ENCODE measurements at regions not wholly inside any gene's neighbourhood (a gene's known extent, or its start where the extent isn't known, plus 50 kb on each side); places are given as distances from the start of the nearest gene placed in this dataset.

DNA sequence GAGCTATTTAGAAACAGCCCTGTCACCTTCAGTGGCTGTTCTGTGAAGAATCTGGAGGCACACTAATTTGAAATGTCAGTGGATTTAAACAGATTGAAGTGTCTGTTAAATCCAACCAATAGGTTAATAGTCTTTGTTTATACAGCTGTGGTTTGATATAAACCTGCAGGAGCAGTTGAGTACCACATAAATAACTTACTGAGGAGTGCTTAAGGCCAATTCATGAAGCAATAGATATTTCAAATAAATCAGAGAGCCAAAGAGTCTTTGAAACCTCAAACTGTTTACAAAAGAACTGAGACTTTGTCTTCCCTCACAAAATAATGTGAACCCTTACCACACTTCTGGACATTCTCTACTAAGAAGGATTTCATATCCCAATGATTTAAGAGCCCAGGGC is 111.9 kb downstream of the FEM1C start:
- TF ChIP-seq POLR2AphosphoS5 (IDR thresholded peaks at IDR 0.05) (no peak), EP300 (IDR thresholded peaks at IDR 0.05) (no peak), POLR2A (IDR thresholded peaks at IDR 0.05) (no peak)
- TF ChIP-seq, protein P1, sequence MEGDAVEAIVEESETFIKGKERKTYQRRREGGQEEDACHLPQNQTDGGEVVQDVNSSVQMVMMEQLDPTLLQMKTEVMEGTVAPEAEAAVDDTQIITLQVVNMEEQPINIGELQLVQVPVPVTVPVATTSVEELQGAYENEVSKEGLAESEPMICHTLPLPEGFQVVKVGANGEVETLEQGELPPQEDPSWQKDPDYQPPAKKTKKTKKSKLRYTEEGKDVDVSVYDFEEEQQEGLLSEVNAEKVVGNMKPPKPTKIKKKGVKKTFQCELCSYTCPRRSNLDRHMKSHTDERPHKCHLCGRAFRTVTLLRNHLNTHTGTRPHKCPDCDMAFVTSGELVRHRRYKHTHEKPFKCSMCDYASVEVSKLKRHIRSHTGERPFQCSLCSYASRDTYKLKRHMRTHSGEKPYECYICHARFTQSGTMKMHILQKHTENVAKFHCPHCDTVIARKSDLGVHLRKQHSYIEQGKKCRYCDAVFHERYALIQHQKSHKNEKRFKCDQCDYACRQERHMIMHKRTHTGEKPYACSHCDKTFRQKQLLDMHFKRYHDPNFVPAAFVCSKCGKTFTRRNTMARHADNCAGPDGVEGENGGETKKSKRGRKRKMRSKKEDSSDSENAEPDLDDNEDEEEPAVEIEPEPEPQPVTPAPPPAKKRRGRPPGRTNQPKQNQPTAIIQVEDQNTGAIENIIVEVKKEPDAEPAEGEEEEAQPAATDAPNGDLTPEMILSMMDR (IDR thresholded peaks at IDR 0.05): no peak
- no peaks in the 10 kb centered on the region for H3K27me3 ChIP-seq

DNA sequence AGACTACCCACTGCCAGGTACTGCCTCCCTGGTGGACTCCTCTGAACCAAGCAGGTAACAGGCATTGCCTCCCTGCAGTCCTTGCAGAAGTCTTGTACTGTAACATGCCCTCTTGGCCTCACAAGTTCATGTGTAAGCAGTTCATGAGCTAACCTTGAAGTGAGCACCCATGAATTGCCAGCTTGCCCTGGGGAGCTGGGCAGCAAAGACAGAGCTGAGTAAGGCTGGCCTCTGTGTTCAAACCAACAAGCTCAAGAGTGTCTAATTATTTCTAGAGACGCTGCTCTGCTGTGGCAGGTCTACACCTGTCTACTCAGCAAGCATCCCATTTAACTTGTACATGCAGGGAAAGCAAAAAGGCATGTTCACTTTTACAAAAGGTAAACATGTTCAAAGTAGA is 113.5 kb downstream of the FEM1C start:
- H3K4me3 ChIP-seq: no peak overlapping the region
- peaks cover 20% of the 10 kb centered on the region for H3K4me1 ChIP-seq
- TF ChIP-seq, protein P1 (IDR thresholded peaks at IDR 0.05): no peak
- TF ChIP-seq EP300 (IDR thresholded peaks at IDR 0.05): no peak
- no peak for TF ChIP-seq POLR2AphosphoS5 (IDR thresholded peaks at IDR 0.05)
- TF ChIP-seq POLR2A (IDR thresholded peaks at IDR 0.05): no peak
- H3K36me3 ChIP-seq: no peaks in the 10 kb centered on the region
- WGBS: 57% methylated on average over 1 of the region's 1 CpG
- DNase-seq (ENCODE audit: low spot score in 2 of 2): no peak
- no peaks in the 10 kb centered on the region for H3K27me3 ChIP-seq
- no peak overlapping the region for H3K27ac ChIP-seq
- H3K9me3 ChIP-seq: no peaks in the 10 kb centered on the region

More for the DNA sequence above, 111.9 kb downstream of the FEM1C start:
- peaks cover 21% of the 10 kb centered on the region for H3K4me1 ChIP-seq
- DNase-seq (ENCODE audit: low spot score in 2 of 2): no peak
- H3K4me3 ChIP-seq: no peak overlapping the region
- H3K9me3 ChIP-seq: no peaks in the 10 kb centered on the region
- H3K36me3 ChIP-seq: no peaks in the 10 kb centered on the region
- no peak overlapping the region for H3K27ac ChIP-seq

DNA sequence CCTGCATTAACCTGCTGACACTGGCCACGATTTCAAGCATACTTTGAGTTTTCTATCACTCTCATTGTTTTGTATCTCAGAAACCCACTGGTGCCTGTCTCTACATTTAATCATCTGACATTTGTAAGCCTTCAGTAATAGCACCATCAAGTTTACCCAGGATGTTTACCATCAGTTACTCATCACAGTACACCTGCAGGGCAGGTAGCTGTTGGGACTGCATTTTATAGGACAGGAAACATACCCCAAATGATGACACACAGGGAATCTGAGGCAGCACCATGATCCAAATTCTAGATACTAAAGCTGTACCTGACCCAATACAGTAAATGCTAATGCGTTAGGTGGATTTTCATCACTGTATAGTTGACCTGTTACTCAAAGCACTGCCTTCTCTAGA is 114.2 kb downstream of the FEM1C start:
- H3K36me3 ChIP-seq: no peaks in the 10 kb centered on the region
- no peak for DNase-seq (ENCODE audit: low spot score in 2 of 2)
- H3K4me1 ChIP-seq: peaks cover 15% of the 10 kb centered on the region
- H3K4me3 ChIP-seq: no peak overlapping the region
- WGBS: 87% methylated on average over 2 of the region's 2 CpGs
- no peaks in the 10 kb centered on the region for H3K27me3 ChIP-seq
- H3K9me3 ChIP-seq: no peaks in the 10 kb centered on the region
- no peak overlapping the region for H3K27ac ChIP-seq
- TF ChIP-seq POLR2AphosphoS5 (IDR thresholded peaks at IDR 0.05) (no peak), EP300 (IDR thresholded peaks at IDR 0.05) (no peak), POLR2A (IDR thresholded peaks at IDR 0.05) (no peak)
- TF ChIP-seq, protein P1 (IDR thresholded peaks at IDR 0.05): no peak

DNA sequence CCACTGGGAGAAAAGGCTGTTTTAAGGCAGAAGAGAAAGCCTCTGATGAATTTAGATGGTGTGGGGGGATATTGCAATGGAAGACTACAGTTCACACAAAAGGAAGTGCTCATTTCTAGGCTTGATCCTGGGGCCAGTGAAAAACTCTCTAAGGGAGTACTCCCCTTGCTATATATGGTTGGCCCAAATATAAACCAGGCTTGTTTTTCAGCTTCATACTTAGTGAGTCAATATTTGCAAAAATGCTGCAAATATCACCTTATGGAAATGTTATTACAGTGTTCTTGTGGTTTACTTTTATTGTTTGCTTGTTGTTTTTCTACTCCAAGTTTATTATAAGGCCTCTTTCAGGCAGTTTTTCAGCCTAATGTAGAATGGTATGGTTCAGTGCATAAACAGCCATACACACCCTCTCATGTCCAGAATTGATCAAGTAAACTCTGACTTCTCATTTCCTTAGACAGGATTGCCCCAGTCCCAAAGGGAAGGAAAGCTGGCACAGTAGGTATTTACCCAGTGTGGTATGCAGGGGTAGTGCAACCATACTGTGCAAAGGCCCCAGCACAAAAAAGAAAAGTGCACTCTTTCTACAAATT is 115.1 kb downstream of the FEM1C start:
- H3K27me3 ChIP-seq: no peaks in the 10 kb centered on the region
- no peak overlapping the region for H3K27ac ChIP-seq

DNA sequence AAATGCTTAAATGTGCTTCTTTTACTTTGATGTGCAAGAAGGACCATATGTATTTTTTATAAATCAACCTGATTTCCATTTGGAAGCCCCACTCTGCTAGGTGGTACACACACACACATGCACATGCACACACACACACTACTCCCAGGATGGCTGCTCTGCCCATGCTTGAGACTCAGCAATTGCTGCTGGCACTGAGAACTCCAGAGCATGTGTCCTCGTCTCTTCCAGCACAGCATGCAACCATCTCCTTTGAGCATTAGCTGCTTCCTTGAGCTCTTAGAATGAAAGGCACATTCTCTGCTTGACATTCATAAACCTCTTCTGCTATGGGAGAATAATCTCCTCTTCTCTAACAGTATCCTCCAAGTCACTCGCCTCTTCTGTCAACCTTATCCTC is 115.9 kb downstream of the FEM1C start:
- Histone ChIP-seq H3K27ac (no peak overlapping the region), H3K4me1 (peaks cover 14% of the 10 kb centered on the region), H3K36me3 (no peaks in the 10 kb centered on the region), H3K27me3 (no peaks in the 10 kb centered on the region), H3K9me3 (no peaks in the 10 kb centered on the region), H3K4me3 (no peak overlapping the region)
- WGBS: 95% methylated on average over 2 of the region's 2 CpGs
- no peak for DNase-seq (ENCODE audit: low spot score in 2 of 2)
- TF ChIP-seq, protein P1 (IDR thresholded peaks at IDR 0.05): no peak
- TF ChIP-seq POLR2A (IDR thresholded peaks at IDR 0.05) (no peak), EP300 (IDR thresholded peaks at IDR 0.05) (no peak), POLR2AphosphoS5 (IDR thresholded peaks at IDR 0.05) (no peak)

More for the DNA sequence above, 115.1 kb downstream of the FEM1C start:
- no peaks in the 10 kb centered on the region for H3K36me3 ChIP-seq
- H3K4me1 ChIP-seq: peaks cover 14% of the 10 kb centered on the region
- no peak for TF ChIP-seq EP300 (IDR thresholded peaks at IDR 0.05)
- no peak for TF ChIP-seq POLR2A (IDR thresholded peaks at IDR 0.05)
- no peak for TF ChIP-seq POLR2AphosphoS5 (IDR thresholded peaks at IDR 0.05)
- TF ChIP-seq, protein P1 (IDR thresholded peaks at IDR 0.05): no peak
- DNase-seq (ENCODE audit: low spot score in 2 of 2): no peak
- no peak overlapping the region for H3K4me3 ChIP-seq
- no peaks in the 10 kb centered on the region for H3K9me3 ChIP-seq

All from suprapubic skin (tissue), 4 donors.